HG02610 (cell line): ENCODE measurements at regions not wholly inside any gene's neighbourhood (a gene's known extent, or its start where the extent isn't known, plus 50 kb on each side); places are given as distances from the start of the nearest gene placed in this dataset.
"Not testable (repeated sequence)": the region's sequence is repeated elsewhere in the genome, so short reads cannot be mapped to it uniquely, and the experiment has no call there.

Experiments
- ATAC-seq: cut with Tn5 transposase; IDR thresholded peaks from one replicate; pipeline ENCODE4 v1.9.1; 2021; ENCODE audit warnings: mild to moderate bottlenecking, moderate library complexity; ENCODE audit not compliant: unreplicated experiment

GRCh38 chrX:128992107-128992971 is 531.0 kb downstream of the SMARCA1 start:
- ATAC-seq: no peak

GRCh38 chrX:128975745-128976144 is 547.5 kb downstream of the SMARCA1 start:
- no peak for ATAC-seq

GRCh38 chrX:128973033-128973432 is 550.3 kb downstream of the SMARCA1 start:
- ATAC-seq: no peak

- no peak for ATAC-seq
Measured at GRCh38 chrX:128961290-128961689, 562.0 kb downstream of the SMARCA1 start.

GRCh38 chrX:128954697-128955096 is 568.6 kb downstream of the SMARCA1 start:
- not testable (repeated sequence) for ATAC-seq

- ATAC-seq: no peak
Measured at GRCh38 chrX:128931071-128931470, 592.2 kb downstream of the SMARCA1 start.

- ATAC-seq: no peak
Measured at GRCh38 chrX:128929271-128930057, 593.8 kb downstream of the SMARCA1 start.

- no peak for ATAC-seq
Measured at GRCh38 chrX:128928636-128929035, 594.7 kb downstream of the SMARCA1 start.

- no peak for ATAC-seq
Measured at GRCh38 chrX:128927363-128927762, 595.9 kb downstream of the SMARCA1 start.

GRCh38 chrX:128906753-128907152 is 616.5 kb downstream of the SMARCA1 start:
- no peak for ATAC-seq

GRCh38 chrX:128901018-128901417 is 622.3 kb downstream of the SMARCA1 start:
- no peak for ATAC-seq

GRCh38 chrX:128897621-128898020 is 625.7 kb downstream of the SMARCA1 start:
- no peak for ATAC-seq

GRCh38 chrX:128891554-128891953 is 631.7 kb downstream of the SMARCA1 start:
- no peak for ATAC-seq

- no peak for ATAC-seq
Measured at GRCh38 chrX:128884430-128884829, 638.9 kb downstream of the SMARCA1 start.

GRCh38 chrX:128883650-128884049 is 639.6 kb downstream of the SMARCA1 start:
- ATAC-seq: no peak

GRCh38 chrX:128870361-128870760 is 652.9 kb downstream of the SMARCA1 start:
- ATAC-seq: no peak

GRCh38 chrX:128862557-128862956 is 660.7 kb downstream of the SMARCA1 start:
- no peak for ATAC-seq

GRCh38 chrX:128848374-128848773 is 674.9 kb downstream of the SMARCA1 start:
- ATAC-seq: no peak

GRCh38 chrX:128846385-128846784 is 676.9 kb downstream of the SMARCA1 start:
- no peak for ATAC-seq

GRCh38 chrX:128818690-128819089 is 704.6 kb downstream of the SMARCA1 start:
- no peak for ATAC-seq

- no peak for ATAC-seq
Measured at GRCh38 chrX:128816919-128817318, 706.4 kb downstream of the SMARCA1 start.

- no peak for ATAC-seq
Measured at GRCh38 chrX:128807367-128807766, 715.9 kb downstream of the SMARCA1 start.
